ENCODE measurements at regions not wholly inside any gene's neighbourhood (a gene's known extent, or its start where the extent isn't known, plus 50 kb on each side); places are given as distances from the start of the nearest gene placed in this dataset.

DNA sequence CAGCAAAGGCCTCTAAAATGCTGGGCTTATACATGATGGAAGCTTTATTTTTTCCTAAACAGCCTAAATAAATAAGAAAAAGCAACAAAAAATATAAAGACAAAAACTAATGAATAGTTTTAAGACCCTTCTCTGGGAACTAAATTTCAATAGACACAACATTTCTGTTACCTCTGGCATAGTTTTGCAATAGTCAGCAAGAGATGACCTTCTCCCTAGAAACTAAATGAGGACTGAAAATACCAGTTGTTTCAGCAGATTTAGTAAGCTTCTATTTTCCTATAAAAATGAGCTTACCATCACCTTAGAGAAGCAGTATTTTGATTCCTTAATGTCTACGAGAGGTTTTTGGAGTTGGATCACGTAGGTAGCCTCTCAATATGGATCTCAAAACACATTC is 471.4 kb upstream of the NRP1 start:
- no peak overlapping the region for H3K4me3 ChIP-seq (ENCODE audit: low read depth, low read length, poor library complexity, severe bottlenecking)
- H3K4me1 ChIP-seq (ENCODE audit: insufficient read depth, low read length, poor library complexity, severe bottlenecking), result no peaks in the 10 kb centered on the region
- TF ChIP-seq CTCF (conservative IDR thresholded peaks at IDR 0.05; ENCODE audit: low read depth, low read length), result no peak
- no peak for TF ChIP-seq EZH2 (IDR thresholded peaks at IDR 0.05; ENCODE audit: borderline replicate concordance, low read depth, low read length, poor library complexity, severe bottlenecking)
- DNase-seq (ENCODE audit: low spot score), result no peak
- POLR2A ChIA-PET (ENCODE audit: low non-redundant PET), result no interaction called here
- no peaks in the 10 kb centered on the region for H3K9me3 ChIP-seq (ENCODE audit: low read depth, low read length, poor library complexity, severe bottlenecking)
- CTCF ChIA-PET, result no interaction called here
- H3K27ac ChIP-seq (ENCODE audit: low read depth, low read length, poor library complexity, severe bottlenecking), result no peak overlapping the region
- H3K27me3 ChIP-seq (replicated peaks; ENCODE audit: insufficient read depth, low read depth, low read length, poor library complexity), result no peaks in the 10 kb centered on the region
- no TSS peak for BruUV-seq (replicated peaks)
- no peaks in the 10 kb centered on the region for H3K36me3 ChIP-seq (ENCODE audit: insufficient read depth, low read length, poor library complexity, severe bottlenecking)
- intact Hi-C loops (cut with micrococcal nuclease; ENCODE audit: unreplicated experiment), result no loop called here

DNA sequence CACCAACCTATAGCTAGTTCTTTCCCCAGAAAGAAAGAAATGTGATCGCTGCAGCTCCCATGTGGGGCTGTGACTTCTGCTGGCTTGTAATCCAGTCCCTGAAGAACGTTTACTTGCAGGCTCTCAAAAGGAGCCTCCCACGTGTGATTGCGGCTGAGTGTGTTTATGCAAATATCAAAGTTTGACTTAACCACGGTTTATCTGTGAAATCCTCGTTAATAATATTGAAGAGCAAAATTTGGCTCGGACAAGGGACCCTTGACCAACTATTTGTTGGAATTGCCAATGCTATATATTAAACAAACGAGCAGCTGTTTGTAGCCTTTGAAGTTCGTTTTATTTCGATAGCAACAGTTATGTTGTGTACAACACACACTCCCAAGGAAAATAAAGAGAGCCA is 470.1 kb upstream of the NRP1 start:
- H3K9me3 ChIP-seq (ENCODE audit: low read depth, low read length, poor library complexity, severe bottlenecking), result no peaks in the 10 kb centered on the region
- no TSS peak for BruUV-seq (replicated peaks)
- H3K4me1 ChIP-seq (ENCODE audit: insufficient read depth, low read length, poor library complexity, severe bottlenecking), result no peaks in the 10 kb centered on the region
- no peaks in the 10 kb centered on the region for H3K36me3 ChIP-seq (ENCODE audit: insufficient read depth, low read length, poor library complexity, severe bottlenecking)
- POLR2A ChIA-PET (ENCODE audit: low non-redundant PET), result interaction anchor here (0.6 kb wide), 1 partner anchor 68 kb away, joined by 8 read pairs; no protein-coding TSS in a partner anchor
- no peak overlapping the region for H3K4me3 ChIP-seq (ENCODE audit: low read depth, low read length, poor library complexity, severe bottlenecking)
- CTCF ChIA-PET, result no interaction called here
- H3K27me3 ChIP-seq (replicated peaks; ENCODE audit: insufficient read depth, low read depth, low read length, poor library complexity), result no peaks in the 10 kb centered on the region
- no peak overlapping the region for H3K27ac ChIP-seq (ENCODE audit: low read depth, low read length, poor library complexity, severe bottlenecking)
- DNase-seq (ENCODE audit: low spot score), result no peak
- intact Hi-C loops (cut with micrococcal nuclease; ENCODE audit: unreplicated experiment), result no loop called here
- TF ChIP-seq EZH2 (IDR thresholded peaks at IDR 0.05; ENCODE audit: borderline replicate concordance, low read depth, low read length, poor library complexity, severe bottlenecking) (no peak), CTCF (conservative IDR thresholded peaks at IDR 0.05; ENCODE audit: low read depth, low read length) (no peak)

GRCh38 chr10:33803248-33803647 is 468.8 kb upstream of the NRP1 start:
- BruUV-seq (replicated peaks), result no TSS peak
- H3K9me3 ChIP-seq (ENCODE audit: low read depth, low read length, poor library complexity, severe bottlenecking), result no peaks in the 10 kb centered on the region
- no peak overlapping the region for H3K27ac ChIP-seq (ENCODE audit: low read depth, low read length, poor library complexity, severe bottlenecking)
- H3K36me3 ChIP-seq (ENCODE audit: insufficient read depth, low read length, poor library complexity, severe bottlenecking), result no peaks in the 10 kb centered on the region
- TF ChIP-seq EZH2 (IDR thresholded peaks at IDR 0.05; ENCODE audit: borderline replicate concordance, low read depth, low read length, poor library complexity, severe bottlenecking), result no peak
- no peak for TF ChIP-seq CTCF (conservative IDR thresholded peaks at IDR 0.05; ENCODE audit: low read depth, low read length)
- POLR2A ChIA-PET (ENCODE audit: low non-redundant PET), result no interaction called here
- no peaks in the 10 kb centered on the region for H3K4me1 ChIP-seq (ENCODE audit: insufficient read depth, low read length, poor library complexity, severe bottlenecking)
- CTCF ChIA-PET, result no interaction called here
- no peak overlapping the region for H3K4me3 ChIP-seq (ENCODE audit: low read depth, low read length, poor library complexity, severe bottlenecking)
- no peak for DNase-seq (ENCODE audit: low spot score)
- no peaks in the 10 kb centered on the region for H3K27me3 ChIP-seq (replicated peaks; ENCODE audit: insufficient read depth, low read depth, low read length, poor library complexity)
- intact Hi-C loops (cut with micrococcal nuclease; ENCODE audit: unreplicated experiment), result no loop called here
